ENCODE measurements at regions not wholly inside any gene's neighbourhood (a gene's known extent, or its start where the extent isn't known, plus 50 kb on each side); places are given as distances from the start of the nearest gene placed in this dataset.

DNA sequence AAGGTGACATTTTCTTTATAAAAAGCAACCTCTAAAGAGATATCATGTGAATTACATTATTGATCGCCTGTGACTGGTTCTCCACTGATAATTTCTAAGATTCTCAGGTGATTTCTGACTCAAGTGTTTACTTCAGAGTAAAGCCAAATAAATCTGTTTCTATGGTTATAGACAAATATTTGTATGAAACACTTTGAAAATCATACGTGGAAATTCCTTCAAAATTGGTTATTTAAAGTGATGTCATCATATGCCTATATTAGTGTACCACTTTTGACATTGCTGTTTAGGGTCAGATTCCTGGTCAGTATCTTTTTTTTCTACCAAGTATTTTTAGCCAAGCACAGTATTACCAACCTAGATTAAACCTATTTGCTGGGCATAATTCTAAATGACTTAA, 881.3 kb upstream of the FAM98A start:
- TF ChIP-seq, protein P1, sequence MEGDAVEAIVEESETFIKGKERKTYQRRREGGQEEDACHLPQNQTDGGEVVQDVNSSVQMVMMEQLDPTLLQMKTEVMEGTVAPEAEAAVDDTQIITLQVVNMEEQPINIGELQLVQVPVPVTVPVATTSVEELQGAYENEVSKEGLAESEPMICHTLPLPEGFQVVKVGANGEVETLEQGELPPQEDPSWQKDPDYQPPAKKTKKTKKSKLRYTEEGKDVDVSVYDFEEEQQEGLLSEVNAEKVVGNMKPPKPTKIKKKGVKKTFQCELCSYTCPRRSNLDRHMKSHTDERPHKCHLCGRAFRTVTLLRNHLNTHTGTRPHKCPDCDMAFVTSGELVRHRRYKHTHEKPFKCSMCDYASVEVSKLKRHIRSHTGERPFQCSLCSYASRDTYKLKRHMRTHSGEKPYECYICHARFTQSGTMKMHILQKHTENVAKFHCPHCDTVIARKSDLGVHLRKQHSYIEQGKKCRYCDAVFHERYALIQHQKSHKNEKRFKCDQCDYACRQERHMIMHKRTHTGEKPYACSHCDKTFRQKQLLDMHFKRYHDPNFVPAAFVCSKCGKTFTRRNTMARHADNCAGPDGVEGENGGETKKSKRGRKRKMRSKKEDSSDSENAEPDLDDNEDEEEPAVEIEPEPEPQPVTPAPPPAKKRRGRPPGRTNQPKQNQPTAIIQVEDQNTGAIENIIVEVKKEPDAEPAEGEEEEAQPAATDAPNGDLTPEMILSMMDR (IDR thresholded peaks at IDR 0.05; ENCODE audit: insufficient read depth, low read depth, low read length), result no peak
- TF ChIP-seq EZH2 (IDR thresholded peaks at IDR 0.05; ENCODE audit: insufficient read depth, low read length), result no peak
- no peak for FAIRE-seq
- H3K4me3 ChIP-seq (ENCODE audit: insufficient read depth, low read depth, low read length), result no peak overlapping the region
- no peaks in the 10 kb centered on the region for H3K4me1 ChIP-seq (ENCODE audit: insufficient read depth, low read length)
- no peak overlapping the region for H3K27ac Mint-ChIP-seq (ENCODE audit: unreplicated experiment)
- DNase-seq (ENCODE audit: low read depth), result no peak
- no peaks in the 10 kb centered on the region for H3K9me3 Mint-ChIP-seq (ENCODE audit: unreplicated experiment)
- H3K4me2 ChIP-seq (ENCODE audit: low read length), result no peak overlapping the region
- no peak overlapping the region for H3K4me3 Mint-ChIP-seq (ENCODE audit: unreplicated experiment)
- H3K9ac ChIP-seq (ENCODE audit: low read length), result no peak overlapping the region
- no peaks in the 10 kb centered on the region for H3K79me2 ChIP-seq (ENCODE audit: insufficient read depth, low read length)
- H3K4me1 Mint-ChIP-seq (ENCODE audit: low read depth, unreplicated experiment), result no peaks in the 10 kb centered on the region
- peaks cover 2% of the 10 kb centered on the region for H3K27me3 Mint-ChIP-seq (ENCODE audit: low read depth, unreplicated experiment)
- H4K20me1 ChIP-seq (ENCODE audit: insufficient read depth, low read length), result no peaks in the 10 kb centered on the region
- H3K36me3 Mint-ChIP-seq (ENCODE audit: low read depth, unreplicated experiment), result no peaks in the 10 kb centered on the region
- no peak overlapping the region for H3K27ac ChIP-seq (ENCODE audit: low read depth, low read length)
- H3K9me3 ChIP-seq (ENCODE audit: insufficient read depth, low read depth, low read length), result no peaks in the 10 kb centered on the region
- no peak overlapping the region for H2AFZ ChIP-seq (ENCODE audit: low read depth, low read length)
- H3K36me3 ChIP-seq (ENCODE audit: insufficient read depth, low read length), result no peaks in the 10 kb centered on the region
- no peaks in the 10 kb centered on the region for H3K27me3 ChIP-seq (ENCODE audit: insufficient read depth, low read length)

DNA sequence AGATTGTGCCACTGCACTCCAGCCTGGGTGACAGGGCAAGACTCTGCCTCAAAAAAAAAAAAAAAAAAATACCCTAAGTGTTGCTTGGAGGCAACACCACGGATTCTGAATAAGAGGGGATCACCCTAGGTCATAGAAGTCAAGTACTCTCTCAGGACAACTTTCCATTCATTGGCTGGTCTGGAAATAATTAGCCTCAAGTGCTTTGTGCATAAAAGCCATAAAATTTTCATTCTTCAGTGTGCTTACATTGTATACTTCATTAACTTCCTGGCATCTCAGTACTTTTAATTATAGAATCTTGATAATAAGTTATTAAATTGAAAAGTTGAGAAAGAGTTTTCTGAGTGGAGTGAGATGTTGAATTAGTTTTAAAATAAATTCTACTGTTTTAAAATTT, 876.1 kb upstream of the FAM98A start:
- Mint-ChIP-seq H3K27me3 (ENCODE audit: low read depth, unreplicated experiment) (peaks cover 2% of the 10 kb centered on the region), H3K4me1 (ENCODE audit: low read depth, unreplicated experiment) (no peaks in the 10 kb centered on the region), H3K9me3 (ENCODE audit: unreplicated experiment) (peaks cover 4% of the 10 kb centered on the region), H3K36me3 (ENCODE audit: low read depth, unreplicated experiment) (no peaks in the 10 kb centered on the region), H3K4me3 (ENCODE audit: unreplicated experiment) (no peak overlapping the region), H3K27ac (ENCODE audit: unreplicated experiment) (no peak overlapping the region)
- Histone ChIP-seq H3K79me2 (ENCODE audit: insufficient read depth, low read length) (no peaks in the 10 kb centered on the region), H3K4me2 (ENCODE audit: low read length) (no peak overlapping the region), H3K36me3 (ENCODE audit: insufficient read depth, low read length) (no peaks in the 10 kb centered on the region), H4K20me1 (ENCODE audit: insufficient read depth, low read length) (no peaks in the 10 kb centered on the region), H2AFZ (ENCODE audit: low read depth, low read length) (no peak overlapping the region), H3K27me3 (ENCODE audit: insufficient read depth, low read length) (no peaks in the 10 kb centered on the region), H3K4me3 (ENCODE audit: insufficient read depth, low read depth, low read length) (no peak overlapping the region), H3K9me3 (ENCODE audit: insufficient read depth, low read depth, low read length) (no peaks in the 10 kb centered on the region), H3K9ac (ENCODE audit: low read length) (no peak overlapping the region), H3K4me1 (ENCODE audit: insufficient read depth, low read length) (no peaks in the 10 kb centered on the region), H3K27ac (ENCODE audit: low read depth, low read length) (no peak overlapping the region)
- FAIRE-seq (no peak), DNase-seq (ENCODE audit: low read depth) (no peak)
- no peak for TF ChIP-seq EZH2 (IDR thresholded peaks at IDR 0.05; ENCODE audit: insufficient read depth, low read length)
- TF ChIP-seq, protein P1 (IDR thresholded peaks at IDR 0.05; ENCODE audit: insufficient read depth, low read depth, low read length), result no peak

DNA sequence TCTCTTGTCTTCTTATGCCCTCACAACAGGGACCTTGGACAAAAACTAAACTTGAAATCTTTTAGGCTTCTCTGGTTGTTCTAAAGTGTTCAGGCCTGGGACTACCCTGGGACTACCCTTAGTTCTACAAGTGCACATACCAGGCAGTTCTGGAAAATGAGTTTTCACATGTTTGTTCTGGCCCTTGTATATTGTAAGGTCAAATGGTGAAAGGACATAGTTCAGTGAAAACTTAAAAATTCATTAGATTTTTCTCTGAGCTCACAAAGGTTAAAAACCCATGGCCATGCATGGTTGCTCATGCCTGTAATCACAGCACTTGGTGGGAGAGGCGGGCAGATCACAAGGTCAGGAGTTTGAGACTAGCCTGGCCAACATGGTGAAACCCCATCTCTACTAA, 875.5 kb upstream of the FAM98A start:
- Histone ChIP-seq H4K20me1 (ENCODE audit: insufficient read depth, low read length) (no peaks in the 10 kb centered on the region), H3K4me2 (ENCODE audit: low read length) (no peak overlapping the region), H3K4me1 (ENCODE audit: insufficient read depth, low read length) (no peaks in the 10 kb centered on the region), H3K9me3 (ENCODE audit: insufficient read depth, low read depth, low read length) (no peaks in the 10 kb centered on the region), H3K36me3 (ENCODE audit: insufficient read depth, low read length) (no peaks in the 10 kb centered on the region), H3K27ac (ENCODE audit: low read depth, low read length) (no peak overlapping the region), H3K9ac (ENCODE audit: low read length) (no peak overlapping the region), H3K79me2 (ENCODE audit: insufficient read depth, low read length) (no peaks in the 10 kb centered on the region), H2AFZ (ENCODE audit: low read depth, low read length) (no peak overlapping the region), H3K27me3 (ENCODE audit: insufficient read depth, low read length) (no peaks in the 10 kb centered on the region), H3K4me3 (ENCODE audit: insufficient read depth, low read depth, low read length) (no peak overlapping the region)
- Mint-ChIP-seq H3K9me3 (ENCODE audit: unreplicated experiment) (peaks cover 4% of the 10 kb centered on the region), H3K27ac (ENCODE audit: unreplicated experiment) (no peak overlapping the region), H3K4me1 (ENCODE audit: low read depth, unreplicated experiment) (no peaks in the 10 kb centered on the region), H3K36me3 (ENCODE audit: low read depth, unreplicated experiment) (no peaks in the 10 kb centered on the region), H3K4me3 (ENCODE audit: unreplicated experiment) (no peak overlapping the region), H3K27me3 (ENCODE audit: low read depth, unreplicated experiment) (peaks cover 2% of the 10 kb centered on the region)
- DNase-seq (ENCODE audit: low read depth) (no peak), FAIRE-seq (no peak)
- no peak for TF ChIP-seq EZH2 (IDR thresholded peaks at IDR 0.05; ENCODE audit: insufficient read depth, low read length)
- TF ChIP-seq, protein P1 (IDR thresholded peaks at IDR 0.05; ENCODE audit: insufficient read depth, low read depth, low read length), result no peak
